PC-3 (cell line): ENCODE measurements at regions not wholly inside any gene's neighbourhood (a gene's known extent, or its start where the extent isn't known, plus 50 kb on each side); places are given as distances from the start of the nearest gene placed in this dataset.

Experiments used
- ATAC-seq: fragments of 200-7000 bp; cut with Tn5 transposase; 2 replicates; pipeline ENCODE4 v1.9.1; 2020; ENCODE audit warnings: mild to moderate bottlenecking, moderate library complexity
- BruUV-seq: library from RNA; stranded (reverse); fragments of 400-500 nt; replicated peaks from 2 replicates; lab custom pipeline; 2021; lab: Mats Ljungman, UMichigan
- CTCF ChIA-PET: fragments of 300-600 bp; sonication (Branson Sonifier 250); formaldehyde crosslinking; loops from one replicate; lab custom pipeline; 2022; ENCODE audit warnings: antibody characterized with exemption; lab: Charles Lee
- POLR2A ChIA-PET: fragments of 300-600 bp; sonication (Branson Sonifier 250); formaldehyde crosslinking; loops from one replicate; lab custom pipeline; 2022; ENCODE audit warnings: antibody characterized with exemption; ENCODE audit not compliant: unreplicated experiment; lab: Charles Lee
- DNase-seq: peaks from one replicate; pipeline ENCODE4 v3.0.0-alpha.2; 2015
- H2AFZ ChIP-seq: fragments of 300-600 bp; sonication (generic); 2 replicates; pipeline ENCODE4 v1.6.0; 2016; ENCODE audit warnings: antibody characterized with exemption, low read length
- H3F3A ChIP-seq: fragments of 300-600 bp; sonication (generic); one replicate; pipeline ENCODE4 v1.6.0; 2017; ENCODE audit warnings: antibody characterized with exemption, low read length, control low read depth, mild to moderate bottlenecking; ENCODE audit not compliant: unreplicated experiment
- H3K27ac ChIP-seq: fragments of 300-600 bp; sonication (generic); 2 replicates; pipeline ENCODE4 v1.5.1; 2016; ENCODE audit warnings: mild to moderate bottlenecking, low read length
- H3K27me3 ChIP-seq: fragments of 300-600 bp; sonication (generic); 2 replicates; pipeline ENCODE4 v1.6.1; 2016; ENCODE audit warnings: low read length, mixed read lengths
- H3K36me3 ChIP-seq: fragments of 300-600 bp; sonication (generic); 2 replicates; pipeline ENCODE4 v1.6.1; 2016; ENCODE audit warnings: low read depth, mixed run types, low read length, mixed read lengths
- H3K4me1 ChIP-seq: fragments of 300-600 bp; sonication (generic); 2 replicates; pipeline ENCODE4 v1.5.1; 2016; ENCODE audit warnings: low read length; ENCODE audit not compliant: insufficient read depth
- H3K4me2 ChIP-seq: fragments of 300-600 bp; sonication (generic); 2 replicates; pipeline ENCODE4 v1.6.0; 2016; ENCODE audit warnings: low read length
- H3K4me3 ChIP-seq: fragments of 300-600 bp; sonication (generic); 2 replicates; pipeline ENCODE4 v1.5.1; 2016; ENCODE audit warnings: mild to moderate bottlenecking, low read length, mixed read lengths
- H3K79me2 ChIP-seq: fragments of 300-600 bp; sonication (generic); 2 replicates; pipeline ENCODE4 v1.6.1; 2017; ENCODE audit warnings: low read length, mixed read lengths
- H3K9ac ChIP-seq: fragments of 300-600 bp; sonication (generic); 2 replicates; pipeline ENCODE4 v1.6.0; 2016; ENCODE audit warnings: mild to moderate bottlenecking, low read length
- H3K9me2 ChIP-seq: fragments of 300-600 bp; sonication (generic); replicated peaks from 2 replicates; pipeline ENCODE4 v1.6.1; 2016; ENCODE audit warnings: mixed run types, low read length, mixed read lengths
- H3K9me3 ChIP-seq: fragments of 300-600 bp; sonication (generic); 2 replicates; pipeline ENCODE4 v1.6.1; 2016; ENCODE audit warnings: low read length, mixed read lengths
- H4K20me1 ChIP-seq: fragments of 300-600 bp; sonication (generic); 2 replicates; pipeline ENCODE4 v1.6.1; 2016; ENCODE audit warnings: low read length, mixed read lengths
- CTCF ChIP-seq: fragments of 300-600 bp; sonication (generic); conservative IDR thresholded peaks from 2 replicates; pipeline ENCODE4 v1.5.1; 2017; ENCODE audit warnings: antibody characterized with exemption, low read depth, mild to moderate bottlenecking, low read length
- EZH2 ChIP-seq: fragments of 300-600 bp; sonication (generic); IDR thresholded peaks from one replicate; pipeline ENCODE4 v1.6.1; 2017; ENCODE audit warnings: antibody characterized with exemption, mild to moderate bottlenecking, low read length; ENCODE audit not compliant: unreplicated experiment
- EZH2phosphoT487 ChIP-seq: fragments of 300-600 bp; sonication (generic); IDR thresholded peaks from 2 replicates; pipeline ENCODE4 v1.6.1; 2018; ENCODE audit warnings: mild to moderate bottlenecking, antibody characterized with exemption, low read length, borderline replicate concordance
- intact Hi-C: fragments of 100-400 bp; cut with micrococcal nuclease; formaldehyde crosslinking; loops from 2 replicates; pipeline ENCODE4 v1.9.0; 2023

GRCh38 chr3:144121661-144122060, 150.0 kb downstream of the DIPK2A start:
- Histone ChIP-seq H3K9me2 (no peaks in the 10 kb centered on the region), H3K36me3 (no peaks in the 10 kb centered on the region), H3F3A (no peaks in the 10 kb centered on the region), H4K20me1 (no peaks in the 10 kb centered on the region), H3K4me2 (no peak overlapping the region), H3K9ac (no peak overlapping the region), H2AFZ (no peak overlapping the region), H3K9me3 (no peaks in the 10 kb centered on the region), H3K27me3 (no peaks in the 10 kb centered on the region), H3K27ac (no peak overlapping the region), H3K79me2 (no peaks in the 10 kb centered on the region), H3K4me1 (no peaks in the 10 kb centered on the region), H3K4me3 (no peak overlapping the region)
- ChIA-PET POLR2A (no interaction called here), CTCF (no interaction called here)
- intact Hi-C loops = no loop called here
- no peak for DNase-seq
- BruUV-seq = no TSS peak
- ATAC-seq = no peak
- TF ChIP-seq CTCF (no peak), EZH2phosphoT487 (no peak), EZH2 (no peak)

GRCh38 chr3:144127014-144127413, 155.4 kb downstream of the DIPK2A start:
- BruUV-seq = no TSS peak
- POLR2A ChIA-PET = no interaction called here
- no peaks in the 10 kb centered on the region for H3K9me2 ChIP-seq
- H4K20me1 ChIP-seq = no peaks in the 10 kb centered on the region
- no peaks in the 10 kb centered on the region for H3K9me3 ChIP-seq
- no peak overlapping the region for H3K4me2 ChIP-seq
- no peaks in the 10 kb centered on the region for H3F3A ChIP-seq
- no peaks in the 10 kb centered on the region for H3K27me3 ChIP-seq
- H3K4me3 ChIP-seq = no peak overlapping the region
- H3K4me1 ChIP-seq = no peaks in the 10 kb centered on the region
- no peaks in the 10 kb centered on the region for H3K36me3 ChIP-seq
- TF ChIP-seq EZH2 = no peak
- no peak for TF ChIP-seq EZH2phosphoT487
- TF ChIP-seq CTCF = no peak
- DNase-seq = no peak
- CTCF ChIA-PET = no interaction called here
- no peak overlapping the region for H2AFZ ChIP-seq
- H3K9ac ChIP-seq = no peak overlapping the region
- intact Hi-C loops = no loop called here
- H3K79me2 ChIP-seq = no peaks in the 10 kb centered on the region
- ATAC-seq = no peak
- H3K27ac ChIP-seq = no peak overlapping the region

GRCh38 chr3:144127700-144128099, 156.1 kb downstream of the DIPK2A start:
- no peaks in the 10 kb centered on the region for H3K9me3 ChIP-seq
- H3K9me2 ChIP-seq = no peaks in the 10 kb centered on the region
- intact Hi-C loops = no loop called here
- no peak overlapping the region for H2AFZ ChIP-seq
- ChIA-PET POLR2A (no interaction called here), CTCF (no interaction called here)
- H3K27ac ChIP-seq = no peak overlapping the region
- no peaks in the 10 kb centered on the region for H4K20me1 ChIP-seq
- no peak overlapping the region for H3K9ac ChIP-seq
- H3K4me2 ChIP-seq = no peak overlapping the region
- H3F3A ChIP-seq = no peaks in the 10 kb centered on the region
- BruUV-seq = no TSS peak
- H3K79me2 ChIP-seq = no peaks in the 10 kb centered on the region
- no peaks in the 10 kb centered on the region for H3K27me3 ChIP-seq
- no peaks in the 10 kb centered on the region for H3K36me3 ChIP-seq
- H3K4me3 ChIP-seq = no peak overlapping the region
- ATAC-seq (no peak), DNase-seq (no peak)
- no peaks in the 10 kb centered on the region for H3K4me1 ChIP-seq
- no peak for TF ChIP-seq EZH2
- TF ChIP-seq CTCF = no peak
- no peak for TF ChIP-seq EZH2phosphoT487
